Head of caudate nucleus (tissue), 42 donors: ENCODE measurements at regions not wholly inside any gene's neighbourhood (a gene's known extent, or its start where the extent isn't known, plus 50 kb on each side); places are given as distances from the start of the nearest gene placed in this dataset.
"Not testable (repeated sequence)": the region's sequence is repeated elsewhere in the genome, so short reads cannot be mapped to it uniquely, and the experiment has no call there.

Experiments used
- DNase-seq, 42 donors: peaks; one replicate each; pipeline versions ENCODE4 v3.0.0 to v3.0.0-alpha.2; 2020 to 2021; ENCODE audit warnings: mixed read lengths in 7 of 42
- intact Hi-C: fragments of 100-400 bp; cut with DNase I; formaldehyde crosslinking; loops from one replicate; pipeline ENCODE4 v1.15.0; 2022

- intact Hi-C loops: no loop called here
- no peak for DNase-seq
These were observed 331.6 kb upstream of the STXBP6 start for GRCh38 chr14:25381498-25381897.

GRCh38 chr14:25375639-25376038, 325.7 kb upstream of the STXBP6 start:
- intact Hi-C loops: no loop called here

GRCh38 chr14:25371068-25371467, 321.1 kb upstream of the STXBP6 start:
- DNase-seq: no peak
- intact Hi-C loops: no loop called here

More at GRCh38 chr14:25375639-25376038, 325.7 kb upstream of the STXBP6 start:
- DNase-seq: no peak

DNA sequence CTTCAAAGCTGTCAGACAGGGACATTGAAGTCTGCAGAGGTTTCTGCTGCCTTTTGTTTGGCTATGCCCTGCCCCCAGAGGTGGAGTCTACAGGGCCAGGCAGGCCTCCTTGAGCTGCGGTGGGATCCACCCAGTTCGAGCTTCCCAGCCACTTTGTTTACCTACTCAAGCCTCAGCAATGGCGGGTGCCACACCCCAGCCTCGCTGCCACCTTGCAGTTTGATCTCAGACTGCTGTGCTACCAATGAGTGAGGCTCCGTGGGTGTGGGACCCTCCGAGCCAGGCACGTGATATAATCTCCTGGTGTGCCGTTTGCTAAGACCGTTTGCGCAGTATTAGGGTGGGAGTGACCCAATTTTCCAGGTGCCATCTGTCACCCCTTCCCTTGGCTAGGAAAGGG, 320.1 kb upstream of the STXBP6 start:
- intact Hi-C loops, DNase-seq: not testable (repeated sequence)

GRCh38 chr14:25358330-25358729, 308.4 kb upstream of the STXBP6 start:
- no peak for DNase-seq
- intact Hi-C loops: no loop called here

DNA sequence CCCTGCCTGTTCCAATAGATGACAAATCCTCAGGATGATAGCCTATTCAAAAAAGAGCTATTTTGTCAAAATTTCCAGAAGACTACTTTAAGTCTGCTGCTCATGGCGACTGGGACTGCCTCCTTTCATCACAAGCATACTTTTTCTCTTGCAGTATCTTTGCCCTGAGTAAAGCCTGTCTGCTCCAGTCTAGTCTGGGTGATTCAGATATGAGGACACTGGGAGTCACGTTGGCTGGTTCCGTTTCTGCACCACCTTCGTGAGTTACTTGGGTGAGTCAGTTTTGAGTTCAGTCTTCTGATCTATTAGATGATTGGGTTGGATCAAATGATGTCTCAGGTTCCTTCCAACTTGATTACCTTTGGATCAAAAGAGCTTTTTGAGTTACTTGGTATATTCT, 301.3 kb upstream of the STXBP6 start:
- DNase-seq: no peak

GRCh38 chr14:25350802-25351201, 300.9 kb upstream of the STXBP6 start:
- no peak for DNase-seq
- intact Hi-C loops: no loop called here

More for the DNA sequence above, 301.3 kb upstream of the STXBP6 start:
- intact Hi-C loops: no loop called here

- DNase-seq: no peak
- intact Hi-C loops: no loop called here
These were observed 300.1 kb upstream of the STXBP6 start for GRCh38 chr14:25350021-25350420.

GRCh38 chr14:25349269-25349668, 299.3 kb upstream of the STXBP6 start:
- DNase-seq: no peak
- intact Hi-C loops: no loop called here

DNA sequence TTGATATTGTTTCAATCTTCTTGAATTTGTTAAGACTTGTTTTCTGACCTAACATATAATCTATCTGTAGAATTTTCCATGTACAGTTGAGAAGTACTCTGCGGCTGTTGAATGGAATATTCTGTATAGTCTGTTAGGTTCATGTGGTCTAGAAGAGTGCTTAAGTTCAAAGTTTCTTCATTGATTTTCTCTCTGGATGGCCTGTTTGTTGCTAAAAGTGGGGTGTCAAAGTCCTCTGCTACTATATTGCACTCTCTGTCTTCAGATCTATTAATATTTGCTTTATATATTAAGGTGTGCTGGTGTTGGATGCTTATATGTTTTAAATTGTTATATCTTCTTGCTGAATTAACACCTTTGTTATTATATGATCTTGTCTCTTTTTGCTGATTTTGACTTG, 290.9 kb upstream of the STXBP6 start:
- intact Hi-C loops: no loop called here
- no peak for DNase-seq

DNA sequence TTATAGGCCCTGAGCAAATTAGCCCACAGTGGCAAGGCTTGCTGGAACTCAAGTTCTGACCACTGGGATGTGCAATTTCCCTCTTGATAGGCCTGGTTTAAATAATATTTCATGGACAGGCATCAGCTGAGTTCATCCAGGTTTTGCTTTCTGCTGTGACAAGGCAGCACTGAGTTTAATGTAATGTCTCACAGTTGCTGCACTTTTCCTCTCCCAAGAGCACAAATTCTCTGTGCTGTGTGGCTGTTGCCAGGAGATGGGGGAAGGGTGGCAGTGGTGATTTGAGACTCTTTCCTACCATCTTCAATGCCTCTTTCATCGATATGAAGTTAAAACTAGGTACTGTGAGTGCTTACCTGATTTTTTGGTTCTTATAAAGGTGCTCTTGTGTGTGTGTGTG, 272.8 kb upstream of the STXBP6 start:
- DNase-seq: no peak
- intact Hi-C loops: no loop called here

GRCh38 chr14:25316007-25316406, 266.1 kb upstream of the STXBP6 start:
- intact Hi-C loops, DNase-seq: not testable (repeated sequence)

DNA sequence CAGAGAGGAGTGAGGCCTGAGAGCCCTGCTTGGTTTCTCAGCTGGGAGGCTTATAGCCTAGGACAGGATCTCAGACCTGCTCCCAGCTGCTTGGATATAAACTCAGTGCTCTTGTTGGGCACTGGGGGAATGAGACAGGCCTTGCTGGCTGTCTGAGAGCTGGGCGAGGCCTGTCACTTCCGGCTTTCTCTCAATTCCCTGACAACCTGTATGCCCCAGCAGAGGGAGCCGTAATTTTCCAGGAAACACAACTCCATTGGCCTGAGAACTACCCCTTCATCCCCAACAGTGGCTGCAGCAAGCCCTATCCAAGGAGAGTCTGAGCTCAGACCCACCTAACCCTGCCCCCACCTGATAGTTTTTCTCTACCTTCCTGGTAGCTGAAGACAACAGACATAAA, 258.3 kb upstream of the STXBP6 start:
- intact Hi-C loops: no loop called here
- no peak for DNase-seq

- no peak for DNase-seq
- intact Hi-C loops: no loop called here
These were observed 254.0 kb upstream of the STXBP6 start for GRCh38 chr14:25303934-25304333.

GRCh38 chr14:25298238-25298637, 248.3 kb upstream of the STXBP6 start:
- intact Hi-C loops: no loop called here
- no peak for DNase-seq

- DNase-seq: not testable (repeated sequence)
These were observed 240.2 kb upstream of the STXBP6 start for GRCh38 chr14:25290154-25290553.

DNA sequence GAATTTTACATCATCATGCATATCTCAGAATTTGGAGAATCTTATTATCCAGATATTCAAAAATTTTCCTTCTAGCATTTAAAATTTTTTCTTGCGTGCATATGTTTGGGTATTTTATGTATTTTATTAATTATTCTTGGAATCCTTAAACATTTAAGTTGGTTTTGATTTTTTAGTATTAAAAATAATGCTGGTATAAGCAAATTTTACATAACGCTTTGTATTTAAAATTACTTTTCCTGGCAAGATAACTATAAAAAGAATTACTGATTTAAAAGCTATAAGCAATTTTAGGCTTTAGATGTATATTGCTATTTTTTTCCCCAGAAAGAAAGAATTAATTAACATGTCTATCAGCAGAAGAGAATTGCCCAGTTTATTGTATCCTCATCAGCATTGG, 224.6 kb upstream of the STXBP6 start:
- no peak for DNase-seq
- intact Hi-C loops: no loop called here

More at GRCh38 chr14:25290154-25290553, 240.2 kb upstream of the STXBP6 start:
- intact Hi-C loops: not testable (repeated sequence)

DNA sequence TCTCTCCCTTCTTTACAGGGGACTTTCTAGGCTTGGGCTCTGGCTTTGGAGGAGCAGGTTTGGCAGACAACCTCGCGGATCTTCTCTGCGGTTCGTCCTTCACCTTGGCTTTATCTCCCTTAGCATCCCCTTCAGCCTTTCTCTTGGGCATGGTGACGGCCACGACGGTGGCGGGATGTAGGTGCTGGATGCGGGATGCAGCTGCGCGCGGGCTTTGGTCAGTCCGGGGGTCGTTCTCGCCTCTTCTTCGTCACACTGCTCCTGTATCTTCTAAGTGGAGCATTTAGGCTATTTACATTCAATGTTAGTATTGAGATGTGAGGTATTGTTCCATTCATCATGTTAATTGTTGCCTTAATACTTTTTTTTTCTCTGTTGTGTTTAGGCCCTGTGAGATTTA, 217.2 kb upstream of the STXBP6 start:
- intact Hi-C loops: no loop called here

DNA sequence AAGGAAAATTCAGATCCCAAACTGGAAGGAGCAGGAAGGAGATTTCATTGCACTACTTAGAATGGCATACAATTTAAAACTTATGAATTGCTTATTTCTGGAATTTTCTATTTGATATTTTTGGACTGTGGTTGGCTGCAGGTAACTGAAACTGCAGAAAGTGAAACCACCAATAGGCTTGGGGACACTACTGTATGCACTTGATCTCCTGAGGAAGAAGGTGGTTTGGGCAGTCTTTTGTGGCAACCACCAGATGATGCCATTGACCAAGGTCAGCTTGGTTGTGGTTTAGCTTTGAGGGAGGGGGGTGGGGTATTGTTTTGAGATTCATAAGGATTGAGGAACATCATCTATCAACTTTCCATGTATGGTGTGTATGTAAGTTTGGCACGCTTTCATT, 209.5 kb upstream of the STXBP6 start:
- no peak for DNase-seq
- intact Hi-C loops: no loop called here

More for the DNA sequence above, 217.2 kb upstream of the STXBP6 start:
- no peak for DNase-seq

DNA sequence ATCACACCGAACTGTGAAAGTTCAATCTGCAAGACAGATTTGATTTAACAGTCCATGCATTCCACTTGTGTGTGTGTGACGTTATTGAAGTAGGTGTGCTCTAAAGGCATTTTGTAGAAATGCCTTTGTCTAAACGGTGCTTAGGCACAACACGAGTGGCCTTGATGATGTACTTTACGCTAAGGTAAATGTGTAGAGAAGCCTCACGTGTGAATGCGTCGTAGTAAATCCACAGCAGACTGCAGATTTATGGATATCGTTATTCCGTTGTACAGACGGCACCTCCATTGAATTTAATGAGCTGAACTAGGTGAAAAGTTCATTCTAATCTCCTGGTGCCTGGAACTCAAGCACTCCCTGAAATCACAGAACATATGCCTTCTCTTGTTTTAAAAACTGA, 202.8 kb upstream of the STXBP6 start:
- DNase-seq: no peak
- intact Hi-C loops: no loop called here

DNA sequence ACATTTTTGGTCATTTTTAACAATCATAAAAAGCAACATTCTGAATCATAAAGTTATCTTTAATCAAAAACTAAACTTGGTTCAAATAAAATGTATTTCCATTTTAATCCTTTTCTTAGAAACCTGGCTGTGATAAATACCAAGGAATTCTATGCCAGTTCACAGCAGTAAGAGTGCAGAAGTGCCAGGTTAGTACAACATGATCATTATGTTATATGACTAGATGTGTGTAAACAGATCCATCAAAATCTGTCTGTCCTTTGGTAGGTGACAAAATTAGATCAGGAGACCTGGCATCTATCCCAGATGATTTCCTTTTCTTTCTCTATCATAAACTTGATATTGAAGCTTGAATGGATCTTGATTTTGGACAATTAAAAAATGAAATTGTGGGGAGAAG, 200.6 kb upstream of the STXBP6 start:
- no peak for DNase-seq
- intact Hi-C loops: no loop called here

DNA sequence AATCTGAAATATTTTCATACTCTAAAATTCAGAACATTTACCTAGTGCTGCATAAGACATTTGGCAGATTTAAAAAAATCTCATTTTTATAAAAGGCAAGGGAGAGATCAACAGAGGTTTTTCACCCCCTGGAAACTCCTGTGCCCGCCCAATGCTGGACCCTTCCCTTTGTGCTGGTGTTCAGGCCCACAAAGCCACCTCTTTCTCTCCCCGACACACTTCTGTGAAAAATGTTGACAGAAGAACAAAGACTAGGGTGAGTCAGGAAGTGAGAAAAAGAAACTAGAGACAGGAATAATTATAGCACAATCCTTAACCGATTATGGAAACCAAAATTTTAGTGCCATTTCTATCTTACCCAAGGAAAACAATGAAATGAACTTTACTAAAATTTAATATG, 197.7 kb upstream of the STXBP6 start:
- DNase-seq: no peak
- intact Hi-C loops: no loop called here
